HS-5 (cell line): ENCODE measurements at regions not wholly inside any gene's neighbourhood (a gene's known extent, or its start where the extent isn't known, plus 50 kb on each side); places are given as distances from the start of the nearest gene placed in this dataset.

Source experiments
- DNase-seq: peaks from one replicate; pipeline ENCODE4 v3.0.0-alpha.2; 2012; ENCODE audit warnings: low read depth

- DNase-seq, result no peak
These were observed 87.6 kb upstream of the EGLN3 start for GRCh38 chr14:34038358-34039057.

- no peak for DNase-seq
These were observed 85.5 kb upstream of the EGLN3 start for GRCh38 chr14:34036319-34036766.

- DNase-seq, result no peak
These were observed 85.0 kb upstream of the EGLN3 start for GRCh38 chr14:34035934-34036250.

GRCh38 chr14:34035177-34035933 is 84.5 kb upstream of the EGLN3 start:
- no peak for DNase-seq

- no peak for DNase-seq
These were observed 83.7 kb upstream of the EGLN3 start for GRCh38 chr14:34034447-34035176.

GRCh38 chr14:34032720-34033119 is 81.8 kb upstream of the EGLN3 start:
- DNase-seq, result no peak

GRCh38 chr14:34030864-34031263 is 80.0 kb upstream of the EGLN3 start:
- DNase-seq, result no peak

- no peak for DNase-seq
These were observed 79.1 kb upstream of the EGLN3 start for GRCh38 chr14:34029921-34030334.

GRCh38 chr14:34027990-34028495 is 77.2 kb upstream of the EGLN3 start:
- no peak for DNase-seq

GRCh38 chr14:34027130-34027989 is 76.5 kb upstream of the EGLN3 start:
- DNase-seq, result no peak

GRCh38 chr14:34025325-34026017 is 74.6 kb upstream of the EGLN3 start:
- no peak for DNase-seq

GRCh38 chr14:34024768-34025144 is 73.9 kb upstream of the EGLN3 start:
- DNase-seq, result no peak

- DNase-seq, result no peak
These were observed 73.2 kb upstream of the EGLN3 start for GRCh38 chr14:34023824-34024767.

GRCh38 chr14:34021096-34021495 is 70.2 kb upstream of the EGLN3 start:
- no peak for DNase-seq

- DNase-seq, result no peak
These were observed 69.1 kb upstream of the EGLN3 start for GRCh38 chr14:34020014-34020413.

- no peak for DNase-seq
These were observed 67.8 kb upstream of the EGLN3 start for GRCh38 chr14:34018564-34019244.

GRCh38 chr14:34018125-34018524 is 67.3 kb upstream of the EGLN3 start:
- no peak for DNase-seq

- DNase-seq, result no peak
These were observed 64.5 kb upstream of the EGLN3 start for GRCh38 chr14:34015383-34015782.

- no peak for DNase-seq
These were observed 64.1 kb upstream of the EGLN3 start for GRCh38 chr14:34014936-34015335.

- no peak for DNase-seq
These were observed 62.8 kb upstream of the EGLN3 start for GRCh38 chr14:34013721-34014060.
